ENCODE measurements at regions not wholly inside any gene's neighbourhood (a gene's known extent, or its start where the extent isn't known, plus 50 kb on each side); places are given as distances from the start of the nearest gene placed in this dataset.

GRCh38 chr9:99425124-99425523, 203.0 kb downstream of the SEC61B start:
- TF ChIP-seq EZH2 (IDR thresholded peaks at IDR 0.05; ENCODE audit: borderline replicate concordance, low read length) (no peak), CTCF (IDR thresholded peaks at IDR 0.05; ENCODE audit: low read length) (no peak)
